ENCODE measurements at regions not wholly inside any gene's neighbourhood (a gene's known extent, or its start where the extent isn't known, plus 50 kb on each side); places are given as distances from the start of the nearest gene placed in this dataset.

DNA sequence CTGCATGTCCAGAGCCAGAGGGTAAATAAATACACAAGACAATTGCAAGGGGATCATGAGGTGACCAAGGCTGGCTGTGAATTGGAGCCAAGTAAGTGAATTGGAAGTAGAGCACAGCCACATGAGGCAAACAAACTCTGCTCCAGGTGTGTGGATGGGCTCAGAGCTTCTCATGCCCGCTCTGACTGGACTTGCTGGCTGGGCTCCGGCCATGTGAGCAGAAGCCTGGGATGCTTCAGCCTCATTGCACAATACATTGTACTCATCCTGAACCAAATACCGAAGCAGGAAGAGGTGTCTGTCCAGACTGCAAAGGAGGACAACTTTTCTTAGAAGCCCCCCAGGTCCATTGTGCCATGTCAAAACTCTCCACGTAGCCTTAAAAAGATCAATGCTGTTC is 193.0 kb downstream of the TTC8 start:
- DNase-seq (ENCODE audit: low read depth), result no peak

DNA sequence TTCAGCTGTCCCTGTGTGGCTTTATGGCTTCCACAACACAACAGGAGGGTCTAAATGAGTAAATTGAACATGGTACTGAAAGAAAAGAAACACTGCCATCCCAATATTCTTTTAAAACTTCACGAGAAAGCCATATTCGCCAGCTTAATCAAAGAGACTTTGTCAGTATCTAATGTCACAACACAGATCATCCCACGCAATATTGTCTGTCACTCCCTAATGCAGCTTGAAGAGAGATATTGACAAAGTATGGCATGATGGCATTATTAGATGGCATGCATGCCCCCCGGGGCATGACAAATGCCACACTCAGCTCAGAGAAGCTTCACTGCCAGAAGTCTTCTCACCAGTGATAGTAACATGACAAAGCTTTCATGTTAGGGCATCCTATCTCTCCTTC is 197.8 kb downstream of the TTC8 start:
- DNase-seq (ENCODE audit: low read depth), result no peak

DNA sequence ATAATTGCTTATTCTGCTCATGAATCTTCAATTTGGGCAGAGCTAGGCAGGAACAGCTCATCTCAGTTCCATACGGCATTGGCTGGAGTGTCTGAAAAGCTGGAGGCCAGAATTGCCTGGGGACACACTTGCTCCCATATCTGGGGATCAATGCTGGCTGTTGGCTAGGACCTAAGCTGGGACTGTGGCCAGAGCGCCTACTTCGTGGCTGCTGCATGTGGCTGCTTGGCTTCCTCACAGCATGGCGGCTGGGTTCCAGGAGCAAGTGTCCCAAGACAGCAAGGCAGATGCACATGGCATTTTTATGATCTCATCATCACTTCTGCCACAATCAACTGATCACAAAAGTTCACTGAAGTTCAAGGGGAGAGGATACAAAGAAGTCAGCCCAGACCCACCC is 200.2 kb downstream of the TTC8 start:
- no peak for DNase-seq (ENCODE audit: low read depth)

DNA sequence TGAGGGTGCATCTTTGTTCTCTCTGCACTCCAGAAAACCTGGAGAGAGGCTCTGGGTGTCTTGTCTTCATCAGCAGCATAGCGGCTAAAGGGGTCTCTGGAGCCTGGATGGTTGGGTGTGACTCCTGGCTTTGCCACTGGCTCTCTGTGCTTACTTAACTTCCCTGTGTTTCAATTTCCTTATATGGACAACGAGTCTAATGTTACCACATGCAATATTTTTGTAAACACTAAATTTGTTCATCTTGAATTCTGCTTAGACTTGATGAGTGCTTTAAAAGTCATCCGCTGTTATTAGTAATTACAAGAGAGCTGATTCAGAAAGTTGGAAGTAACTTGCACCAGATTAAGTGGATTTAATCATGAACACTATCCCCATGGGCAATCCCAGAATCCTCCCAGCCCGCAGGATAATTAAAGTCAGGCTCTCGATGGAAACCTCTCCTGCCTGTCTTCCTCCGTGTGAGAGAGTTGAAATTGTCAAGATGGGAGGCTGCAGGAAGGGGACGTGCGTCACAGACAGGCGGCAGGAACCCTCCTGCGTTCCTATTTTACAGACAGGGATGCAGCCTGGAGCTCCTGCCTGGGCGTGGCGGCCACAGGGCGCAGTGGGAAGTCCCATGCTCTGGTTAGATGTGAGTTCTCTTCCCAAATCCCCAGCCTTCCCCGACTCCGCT is 201.2 kb downstream of the TTC8 start:
- DNase-seq (ENCODE audit: low read depth), result peak; percentile 76

DNA sequence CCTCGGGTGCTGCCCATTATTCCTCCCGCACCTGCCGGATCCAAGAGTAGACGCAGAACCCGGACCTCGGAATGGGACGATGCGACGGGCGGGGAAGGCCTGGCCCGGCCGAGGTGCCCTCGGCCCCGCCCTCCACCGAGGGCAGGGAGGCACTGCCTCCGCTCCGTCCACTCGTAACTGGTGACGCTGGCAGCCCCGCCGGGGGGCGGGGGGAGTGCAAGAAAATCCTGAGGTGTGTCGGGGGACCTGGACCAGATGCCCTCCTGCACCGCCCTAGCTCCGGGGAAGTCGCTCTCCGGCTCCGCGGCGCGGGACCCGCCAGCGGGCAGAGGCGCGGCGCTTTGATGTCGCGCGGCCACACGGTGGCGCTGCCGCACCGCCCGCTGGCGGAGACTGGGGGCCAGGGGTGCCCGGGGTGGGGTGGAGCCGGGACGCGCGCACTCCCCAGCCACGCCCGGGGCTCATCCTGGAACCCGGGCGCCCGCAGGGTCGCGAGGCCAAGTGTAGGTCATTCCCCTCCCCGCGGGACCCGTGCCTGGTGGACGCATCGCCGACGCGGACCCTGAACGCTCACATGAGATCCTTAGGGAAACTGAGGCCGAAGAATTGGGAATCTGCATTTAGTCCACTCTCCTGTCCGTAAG is 202.8 kb downstream of the TTC8 start:
- DNase-seq (ENCODE audit: low read depth), result no peak

DNA sequence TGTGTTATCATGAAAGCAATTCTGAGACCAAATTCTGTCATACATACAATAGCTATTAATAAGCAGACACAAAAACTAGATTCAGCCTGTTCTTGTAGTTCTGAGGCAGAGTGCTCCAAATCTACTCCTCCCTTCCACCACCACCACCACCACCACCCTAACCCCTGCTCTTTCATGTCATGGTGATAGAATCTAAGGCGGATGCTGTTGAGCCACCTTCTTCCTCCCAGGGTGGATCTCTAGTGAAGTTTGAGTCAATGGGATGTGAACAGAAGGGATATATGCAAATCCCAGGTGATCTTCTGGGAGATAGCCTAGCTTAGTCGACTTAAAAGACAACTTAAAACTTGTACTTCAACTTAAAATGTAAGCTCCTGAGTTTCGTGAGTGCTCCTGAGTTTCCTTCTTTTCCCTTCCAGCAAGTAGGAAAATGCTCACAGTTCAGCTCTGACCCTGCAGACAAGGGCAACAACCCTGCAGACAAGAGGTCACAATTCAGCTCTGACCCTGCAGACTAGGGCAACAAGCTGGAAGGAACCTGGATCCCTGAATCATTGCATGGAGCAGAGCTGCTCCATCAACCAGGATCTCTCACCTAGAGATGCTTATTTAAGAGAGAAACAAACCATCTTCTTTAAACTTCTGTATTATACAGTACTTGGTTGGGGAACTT is 204.1 kb downstream of the TTC8 start:
- no peak for DNase-seq (ENCODE audit: low read depth)

DNA sequence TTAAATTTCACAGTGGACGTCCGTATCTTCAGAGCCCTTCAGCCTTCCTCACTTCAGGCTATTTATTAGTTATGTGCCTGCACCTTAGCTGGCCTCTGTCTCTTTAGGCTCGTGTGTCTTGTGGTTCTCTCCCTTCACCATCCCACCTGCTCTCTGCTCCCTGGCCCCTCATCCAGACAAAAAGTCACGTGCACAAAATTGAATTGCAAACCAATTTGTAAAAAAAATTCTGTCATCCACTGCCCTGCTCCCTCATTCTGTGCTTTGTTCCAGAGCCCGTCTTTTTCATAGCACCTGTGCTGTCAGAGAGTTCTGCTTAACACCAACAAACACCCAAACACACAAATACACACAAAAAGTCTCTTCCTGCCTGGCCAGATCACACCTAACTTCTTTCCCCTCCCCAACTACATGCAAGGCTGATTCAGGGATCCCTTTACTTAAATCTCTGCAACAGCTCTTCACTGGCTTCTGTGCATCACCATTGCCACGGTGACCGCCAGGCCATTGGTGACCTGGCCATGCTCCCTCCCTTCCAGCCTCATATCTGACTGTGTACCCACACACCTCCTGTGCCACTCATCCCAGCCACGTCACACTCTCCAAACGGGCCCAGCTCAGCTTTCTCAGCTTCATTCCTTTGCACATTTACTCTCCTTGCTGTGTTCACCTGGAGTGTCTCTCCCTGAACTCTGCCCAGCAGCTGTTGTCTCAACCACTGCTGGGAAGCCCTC is 205.7 kb downstream of the TTC8 start:
- no peak for DNase-seq (ENCODE audit: low read depth)

DNA sequence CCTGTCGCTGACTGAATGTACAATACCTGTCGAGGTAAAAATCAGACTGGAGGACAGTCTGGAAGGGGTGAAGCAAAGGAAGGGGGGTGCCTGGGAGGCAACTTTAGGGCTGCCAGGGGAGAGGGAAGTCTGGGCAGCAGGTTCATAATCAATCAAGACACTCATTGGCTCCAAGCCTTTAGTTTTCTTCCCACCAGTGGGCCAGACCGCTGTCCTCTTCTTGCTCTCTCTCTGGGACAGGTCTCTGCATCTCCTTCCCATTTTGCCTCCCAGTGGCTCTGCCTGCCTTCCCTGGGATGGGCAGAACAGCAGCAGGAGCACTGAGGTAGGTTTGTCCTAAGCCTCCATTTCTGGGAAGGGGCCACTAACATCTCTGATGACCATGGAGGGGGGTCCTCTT is 206.5 kb downstream of the TTC8 start:
- DNase-seq (ENCODE audit: low read depth), result no peak

DNA sequence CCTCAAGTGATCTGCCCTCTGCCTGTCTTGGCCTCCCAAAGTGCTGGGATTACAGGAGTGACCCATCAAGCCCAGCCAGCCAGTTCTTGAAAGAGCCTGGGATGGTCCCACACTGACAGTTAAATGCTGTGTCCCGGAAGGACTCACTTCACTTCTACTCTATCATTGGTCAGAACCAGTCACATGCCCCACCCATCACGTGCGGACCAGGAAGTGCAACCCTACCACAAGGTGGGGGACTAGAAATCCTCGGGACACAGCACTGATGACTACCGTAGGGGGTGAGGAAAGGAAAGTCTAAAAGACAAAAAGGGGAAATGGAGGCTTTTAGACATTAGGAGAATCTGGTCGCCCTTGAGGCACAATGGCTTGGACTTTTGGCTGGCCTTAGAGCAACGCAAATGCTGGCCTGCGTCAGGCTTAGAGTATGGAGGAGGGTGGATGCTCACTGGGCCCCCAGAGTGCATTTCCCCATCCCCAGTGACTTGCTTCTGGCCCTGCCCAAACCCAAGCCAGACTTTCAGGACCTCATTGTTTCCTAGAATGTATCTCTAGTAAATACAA is 207.7 kb downstream of the TTC8 start:
- no peak for DNase-seq (ENCODE audit: low read depth)

DNA sequence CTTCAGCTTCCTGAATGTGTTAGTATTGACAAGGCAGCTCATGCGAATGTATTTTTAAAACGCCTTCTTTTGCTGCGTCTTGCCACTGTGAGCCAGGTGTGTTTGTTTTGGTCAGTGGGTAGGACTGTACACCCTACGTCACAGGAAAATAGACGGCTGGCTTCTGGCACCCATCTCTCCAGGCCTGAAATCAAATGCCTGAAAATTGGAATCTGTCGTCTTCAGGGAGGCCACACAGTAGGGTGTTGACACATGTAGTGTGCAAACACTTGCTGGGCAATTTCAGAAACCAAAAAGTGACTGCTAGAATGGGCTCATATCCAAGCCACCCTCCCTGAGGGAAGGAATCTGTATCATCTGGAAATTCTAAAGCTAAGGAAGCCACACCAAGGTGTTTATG is 209.3 kb downstream of the TTC8 start:
- DNase-seq (ENCODE audit: low read depth), result no peak

DNA sequence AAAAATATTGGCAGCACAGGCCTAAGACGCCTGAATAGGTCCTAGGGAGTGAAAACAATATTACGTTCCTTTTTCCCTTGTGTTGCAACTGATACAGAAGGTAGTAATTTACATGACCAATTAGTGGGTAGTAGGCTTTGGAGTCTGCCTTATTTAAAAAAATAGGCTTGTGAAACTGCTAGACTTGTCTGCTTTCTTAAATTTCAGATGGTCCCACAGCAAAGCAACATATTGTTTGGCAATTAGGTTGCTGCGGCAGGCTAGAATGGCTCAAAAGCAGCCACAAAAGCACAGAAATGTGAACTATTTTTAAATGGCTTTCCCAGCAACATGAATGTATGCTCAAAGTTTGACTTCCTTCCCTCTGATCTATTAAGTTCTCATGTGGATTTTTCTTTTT is 211.9 kb downstream of the TTC8 start:
- no peak for DNase-seq (ENCODE audit: low read depth)

DNA sequence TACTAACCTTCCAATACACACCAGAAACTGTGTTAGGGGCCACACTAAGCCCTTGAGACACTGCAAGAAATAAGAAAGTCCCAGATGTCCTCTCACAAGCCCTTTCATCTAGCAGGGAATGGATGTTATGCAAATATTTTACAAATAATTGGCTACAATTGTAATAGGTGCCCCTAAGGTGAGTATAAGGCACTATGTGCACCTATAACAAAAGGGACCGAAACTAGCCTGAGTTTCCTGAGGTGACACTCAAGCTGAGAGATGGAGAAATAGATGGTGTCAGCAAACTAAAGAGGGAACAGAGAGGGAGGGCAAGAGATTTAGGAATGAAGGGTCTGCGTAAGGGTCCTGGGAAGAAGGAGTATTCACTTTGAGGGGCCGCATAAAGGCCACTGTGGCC is 212.6 kb downstream of the TTC8 start:
- no peak for DNase-seq (ENCODE audit: low read depth)

DNA sequence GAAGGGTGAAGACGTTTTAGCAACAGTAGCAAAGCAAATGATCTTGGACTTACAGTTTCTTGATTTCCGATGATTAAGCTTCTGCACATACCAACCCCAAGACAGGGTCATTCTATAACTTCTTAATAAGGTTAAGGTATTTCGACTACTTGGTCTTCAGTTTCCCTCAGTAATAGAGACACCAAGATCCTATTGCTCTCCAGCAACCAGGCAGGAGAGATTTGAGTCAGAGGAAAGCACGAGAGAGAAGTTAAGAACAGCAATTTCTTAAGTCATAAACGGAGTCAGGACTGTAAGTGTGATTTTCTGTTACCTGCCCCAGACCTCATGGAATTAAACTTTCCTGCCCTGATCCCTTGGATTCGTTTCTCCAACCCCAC is 215.6 kb downstream of the TTC8 start:
- DNase-seq (ENCODE audit: low read depth), result no peak

DNA sequence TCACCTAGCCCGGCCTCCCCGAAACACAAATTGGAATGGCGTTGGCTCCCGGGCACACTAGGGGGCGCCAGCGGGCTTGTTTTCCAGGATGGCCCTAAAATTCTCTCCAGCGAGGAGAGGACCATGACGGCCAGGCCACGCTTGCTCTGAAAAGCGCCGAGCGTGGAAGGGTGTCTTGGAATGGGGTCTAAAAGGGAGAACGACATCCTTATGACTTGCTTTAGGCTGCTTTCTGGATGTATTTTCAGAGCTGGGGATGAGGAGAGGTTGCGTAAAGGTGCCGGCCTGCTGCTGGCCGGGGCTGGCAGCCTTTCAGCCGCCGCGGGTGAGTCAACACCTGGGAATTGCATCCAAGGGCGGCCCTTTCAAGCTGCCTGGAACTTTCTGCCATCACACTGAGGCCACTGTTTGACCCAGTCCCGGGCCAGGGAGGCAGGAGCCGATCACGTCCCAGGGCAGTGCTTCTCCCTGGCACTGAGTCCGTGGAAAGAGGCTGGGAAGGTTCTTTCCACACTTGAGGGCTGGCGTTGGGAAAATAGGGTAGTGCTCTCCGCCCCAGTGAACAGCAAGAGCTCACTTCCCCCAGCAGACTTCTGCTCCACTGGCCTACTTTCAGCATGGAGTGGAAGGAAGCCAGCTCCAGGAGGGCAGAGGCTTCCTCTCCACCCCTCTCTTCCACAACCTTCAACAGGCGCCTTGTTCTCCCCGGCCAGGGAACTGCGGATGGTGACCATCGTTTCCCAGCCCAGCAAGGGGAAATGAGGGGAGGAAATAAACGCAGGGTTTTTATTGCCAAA is 216.2 kb downstream of the TTC8 start:
- peak; percentile 77 for DNase-seq (ENCODE audit: low read depth)

DNA sequence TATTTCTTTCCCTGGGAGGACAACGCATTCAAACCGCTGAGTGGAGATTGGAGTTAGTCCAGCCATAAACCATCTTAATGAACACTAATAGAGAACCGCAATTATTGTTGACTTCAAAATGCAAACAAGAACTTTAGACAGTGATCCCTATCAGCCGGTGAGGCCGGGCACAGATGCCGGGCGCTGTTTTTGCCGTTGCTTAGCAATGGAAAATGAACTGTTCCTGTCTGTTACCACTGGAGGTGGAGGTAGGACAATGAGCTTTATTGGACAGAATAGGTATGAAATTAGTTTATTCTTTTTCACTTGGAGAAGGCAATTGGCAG is 216.8 kb downstream of the TTC8 start:
- DNase-seq (ENCODE audit: low read depth), result no peak

DNA sequence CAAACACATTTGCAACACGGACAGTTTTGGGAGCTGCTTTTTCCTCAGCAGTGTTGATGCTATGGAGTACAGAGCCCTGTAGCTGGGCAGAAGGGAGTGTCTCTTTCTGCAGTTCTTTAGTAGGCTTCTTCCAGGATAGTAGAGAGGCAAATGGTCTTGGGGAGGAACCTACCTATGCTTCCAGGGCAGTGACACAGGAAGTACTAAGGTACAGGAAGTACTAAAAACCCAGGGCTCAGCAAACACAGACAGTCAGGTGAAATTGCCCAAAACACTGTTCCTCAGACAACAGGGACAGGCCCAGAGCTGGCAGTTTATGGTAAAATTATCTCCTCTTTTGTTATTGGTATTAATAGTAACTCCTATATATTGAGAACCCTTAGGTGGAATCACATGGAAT is 217.6 kb downstream of the TTC8 start:
- DNase-seq (ENCODE audit: low read depth), result no peak

DNA sequence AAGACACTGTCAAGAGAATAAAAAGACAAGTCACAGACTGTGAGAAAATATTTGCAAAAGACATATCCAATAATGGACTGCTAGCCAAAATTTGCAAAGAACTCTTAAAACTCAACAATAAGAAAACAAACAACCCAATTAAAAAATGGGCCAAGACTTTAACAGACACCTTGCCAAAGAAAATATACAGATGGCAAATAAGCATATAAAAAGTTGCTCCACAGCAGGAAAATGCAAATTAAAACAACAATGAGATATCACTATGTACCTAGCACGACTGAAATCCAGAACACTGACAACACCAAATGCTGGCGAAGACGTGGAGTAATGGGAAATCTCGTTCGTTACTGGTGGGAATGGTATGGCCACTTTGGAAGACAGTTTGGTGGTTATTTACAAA is 228.9 kb downstream of the TTC8 start:
- DNase-seq (ENCODE audit: low read depth), result no peak

DNA sequence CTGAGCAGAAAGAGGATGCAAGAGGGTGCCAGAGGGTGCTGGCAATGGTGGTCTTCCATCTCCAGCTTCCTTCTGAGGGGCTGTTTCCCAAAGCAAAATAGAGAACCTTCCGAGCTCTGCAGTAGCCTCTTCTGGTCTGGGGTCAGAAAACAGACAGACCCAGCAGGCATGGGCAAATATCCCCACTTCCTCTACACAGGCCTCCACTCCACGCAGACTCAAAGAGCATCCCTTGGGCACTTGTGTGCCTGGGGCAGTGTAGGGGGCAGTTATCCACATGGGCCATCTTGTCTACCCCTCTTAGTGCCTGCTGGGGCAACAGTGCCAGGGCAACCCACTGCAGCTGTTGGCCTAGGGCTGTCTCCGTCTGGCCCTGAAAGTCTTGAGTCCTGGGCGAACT is 231.9 kb downstream of the TTC8 start:
- DNase-seq (ENCODE audit: low read depth), result no peak

DNA sequence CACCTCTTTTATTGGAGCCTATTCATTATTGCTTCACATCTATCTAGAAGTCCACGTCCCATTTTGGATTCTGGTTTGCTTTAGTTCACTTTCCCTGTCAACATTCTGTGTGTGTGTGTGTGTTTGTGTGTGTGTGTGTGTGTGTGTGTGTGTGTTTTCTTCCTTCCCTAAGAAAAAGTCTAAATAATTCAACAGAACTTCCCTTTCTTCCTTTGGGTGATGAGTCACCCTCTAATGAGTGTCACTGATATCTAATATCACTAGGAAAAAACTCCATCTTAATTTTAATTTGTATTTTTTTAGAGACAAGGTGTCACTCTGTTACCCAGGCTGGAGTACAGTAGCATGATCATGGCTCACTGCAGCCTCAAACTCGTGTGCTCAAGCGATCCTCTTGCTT is 234.2 kb downstream of the TTC8 start:
- DNase-seq (ENCODE audit: low read depth), result no peak

DNA sequence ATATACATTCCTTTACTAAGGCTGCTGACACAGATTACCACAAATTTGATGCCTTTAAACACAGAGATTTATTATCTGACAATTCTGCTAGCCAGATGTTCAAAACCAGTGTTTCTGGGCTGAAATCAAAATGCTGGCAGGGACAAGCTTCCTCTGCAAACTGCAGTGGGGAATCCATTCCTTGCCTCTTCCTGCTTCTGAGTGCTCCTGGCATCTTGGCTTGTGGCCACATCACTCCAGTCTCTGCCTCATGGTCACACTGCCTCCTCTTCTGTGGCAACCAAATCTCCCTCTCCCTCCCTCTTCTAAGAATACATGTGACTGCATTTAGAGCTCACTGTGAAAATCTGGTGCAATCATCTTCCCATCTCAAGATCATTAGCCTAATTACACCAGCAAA is 235.7 kb downstream of the TTC8 start:
- no peak for DNase-seq (ENCODE audit: low read depth)

DNA sequence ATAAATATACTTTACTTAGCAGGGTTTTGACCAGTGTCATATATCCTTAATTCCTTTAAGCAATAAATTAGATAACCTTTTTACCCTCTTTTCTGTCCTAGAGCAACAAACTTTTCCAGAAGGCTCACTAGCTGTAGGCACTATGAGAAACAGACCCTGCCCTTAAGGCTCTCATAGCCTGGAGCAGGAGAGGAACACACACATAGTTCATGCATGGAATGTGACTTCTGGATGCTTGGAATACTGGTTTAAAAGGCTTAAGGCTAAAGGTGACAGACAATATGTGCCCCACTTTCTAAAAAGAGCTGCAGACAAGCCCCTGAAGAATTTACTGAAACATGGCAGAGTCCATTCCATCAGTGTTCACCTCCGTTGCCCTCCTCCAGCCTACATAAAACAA is 237.2 kb downstream of the TTC8 start:
- no peak for DNase-seq (ENCODE audit: low read depth)

DNA sequence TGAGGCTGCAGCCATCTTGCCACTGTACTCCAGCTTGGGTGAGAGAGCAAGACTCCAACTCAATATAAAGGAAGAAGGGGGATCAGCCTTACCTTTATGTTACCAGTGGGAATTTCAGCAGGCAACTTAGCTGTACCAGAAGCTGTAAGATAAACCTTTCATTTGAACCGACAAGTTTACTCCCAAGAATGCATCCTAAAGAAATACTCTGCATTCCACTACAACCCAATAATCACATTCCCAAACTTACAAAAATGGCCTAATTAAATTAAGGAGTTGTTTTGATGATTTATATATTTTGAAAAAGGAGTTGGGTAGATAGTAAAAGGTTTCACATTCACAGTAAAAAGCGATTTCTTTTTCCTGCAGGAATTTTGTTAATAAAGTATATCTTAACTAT is 241.4 kb downstream of the TTC8 start:
- no peak for DNase-seq (ENCODE audit: low read depth)
